ENCODE measurements at regions not wholly inside any gene's neighbourhood (a gene's known extent, or its start where the extent isn't known, plus 50 kb on each side); places are given as distances from the start of the nearest gene placed in this dataset.
"Not testable (repeated sequence)": the region's sequence is repeated elsewhere in the genome, so short reads cannot be mapped to it uniquely, and the experiment has no call there.

GRCh38 chrX:74009041-74009440 is 156.5 kb upstream of the XIST start:
- no peaks in the 10 kb centered on the region for H3K4me1 ChIP-seq (ENCODE audit: control insufficient read depth, insufficient read depth, low read length)
- 82% methylated on average over 2 of the region's 2 CpGs for WGBS
- intact Hi-C loops (cut with DNase I): no loop called here
- H3K27ac ChIP-seq (ENCODE audit: low read length): no peak overlapping the region
- DNase-seq (no peak), ATAC-seq (no peak)
- no peak overlapping the region for H3K4me3 ChIP-seq (ENCODE audit: low read length)
- no peaks in the 10 kb centered on the region for H3K9me3 ChIP-seq (ENCODE audit: control insufficient read depth, low read length)
- H3K27me3 ChIP-seq (ENCODE audit: control insufficient read depth, insufficient read depth): no peaks in the 10 kb centered on the region

GRCh38 chrX:73992019-73992418 is 139.5 kb upstream of the XIST start:
- H3K4me1 ChIP-seq (ENCODE audit: control insufficient read depth, insufficient read depth, low read length): no peaks in the 10 kb centered on the region
- H3K27me3 ChIP-seq (ENCODE audit: control insufficient read depth, insufficient read depth): no peaks in the 10 kb centered on the region
- no peak overlapping the region for H3K27ac ChIP-seq (ENCODE audit: low read length)
- intact Hi-C loops (cut with DNase I): no loop called here
- H3K9me3 ChIP-seq (ENCODE audit: control insufficient read depth, low read length): no peaks in the 10 kb centered on the region
- DNase-seq: no peak
- no peak overlapping the region for H3K4me3 ChIP-seq (ENCODE audit: low read length)
- WGBS: 97% methylated on average over 6 of the region's 6 CpGs
- no peak for ATAC-seq

GRCh38 chrX:73987166-73987565 is 134.7 kb upstream of the XIST start:
- no peaks in the 10 kb centered on the region for H3K4me1 ChIP-seq (ENCODE audit: control insufficient read depth, insufficient read depth, low read length)
- intact Hi-C loops (cut with DNase I): no loop called here
- H3K27ac ChIP-seq (ENCODE audit: low read length): no peak overlapping the region
- no peak for ATAC-seq
- H3K27me3 ChIP-seq (ENCODE audit: control insufficient read depth, insufficient read depth): no peaks in the 10 kb centered on the region
- H3K9me3 ChIP-seq (ENCODE audit: control insufficient read depth, low read length): no peaks in the 10 kb centered on the region
- DNase-seq: no peak
- no peak overlapping the region for H3K4me3 ChIP-seq (ENCODE audit: low read length)

GRCh38 chrX:73979551-73980131 is 127.1 kb upstream of the XIST start:
- H3K9me3 ChIP-seq (ENCODE audit: control insufficient read depth, low read length): no peaks in the 10 kb centered on the region
- WGBS: 55% methylated on average over 5 of the region's 5 CpGs

GRCh38 chrX:73977542-73978169 is 125.1 kb upstream of the XIST start:
- Histone ChIP-seq H3K4me1 (ENCODE audit: control insufficient read depth, insufficient read depth, low read length) (no peaks in the 10 kb centered on the region), H3K27ac (ENCODE audit: low read length) (no peak overlapping the region), H3K9me3 (ENCODE audit: control insufficient read depth, low read length) (no peaks in the 10 kb centered on the region), H3K4me3 (ENCODE audit: low read length) (no peak overlapping the region), H3K27me3 (ENCODE audit: control insufficient read depth, insufficient read depth) (no peaks in the 10 kb centered on the region)
- ATAC-seq: no peak
- intact Hi-C loops (cut with DNase I): no loop called here
- WGBS: 91% methylated on average over 8 of the region's 8 CpGs
- no peak for DNase-seq

More at GRCh38 chrX:73979551-73980131, 127.1 kb upstream of the XIST start:
- Histone ChIP-seq H3K4me3 (ENCODE audit: low read length) (no peak overlapping the region), H3K4me1 (ENCODE audit: control insufficient read depth, insufficient read depth, low read length) (no peaks in the 10 kb centered on the region), H3K27ac (ENCODE audit: low read length) (no peak overlapping the region), H3K27me3 (ENCODE audit: control insufficient read depth, insufficient read depth) (no peaks in the 10 kb centered on the region)
- intact Hi-C loops (cut with DNase I): no loop called here
- ATAC-seq: no peak
- DNase-seq: no peak

GRCh38 chrX:73967461-73967860 is 114.9 kb upstream of the XIST start:
- intact Hi-C loops (cut with DNase I); ATAC-seq; H3K27me3 ChIP-seq (ENCODE audit: control insufficient read depth, insufficient read depth); H3K9me3 ChIP-seq (ENCODE audit: control insufficient read depth, low read length); H3K4me3 ChIP-seq (ENCODE audit: low read length); DNase-seq; H3K4me1 ChIP-seq (ENCODE audit: control insufficient read depth, insufficient read depth, low read length); H3K27ac ChIP-seq (ENCODE audit: low read length): not testable (repeated sequence)
- WGBS: 96% methylated on average over 22 of the region's 22 CpGs

- 50% methylated on average over 2 of the region's 2 CpGs for WGBS
- Histone ChIP-seq H3K4me3 (ENCODE audit: low read length) (no peak overlapping the region), H3K27me3 (ENCODE audit: control insufficient read depth, insufficient read depth) (no peaks in the 10 kb centered on the region), H3K9me3 (ENCODE audit: control insufficient read depth, low read length) (no peaks in the 10 kb centered on the region), H3K27ac (ENCODE audit: low read length) (no peak overlapping the region), H3K4me1 (ENCODE audit: control insufficient read depth, insufficient read depth, low read length) (peaks cover 3% of the 10 kb centered on the region)
- no peak for ATAC-seq
- DNase-seq: no peak
- intact Hi-C loops (cut with DNase I): no loop called here
These were observed 113.3 kb upstream of the XIST start for GRCh38 chrX:73965833-73966232.

GRCh38 chrX:73964579-73964978 is 112.1 kb upstream of the XIST start:
- no peak for ATAC-seq
- no peaks in the 10 kb centered on the region for H3K9me3 ChIP-seq (ENCODE audit: control insufficient read depth, low read length)
- peaks cover 3% of the 10 kb centered on the region for H3K4me1 ChIP-seq (ENCODE audit: control insufficient read depth, insufficient read depth, low read length)
- 98% methylated on average over 1 of the region's 1 CpG for WGBS
- intact Hi-C loops (cut with DNase I): no loop called here
- no peak overlapping the region for H3K4me3 ChIP-seq (ENCODE audit: low read length)
- no peaks in the 10 kb centered on the region for H3K27me3 ChIP-seq (ENCODE audit: control insufficient read depth, insufficient read depth)
- no peak for DNase-seq
- no peak overlapping the region for H3K27ac ChIP-seq (ENCODE audit: low read length)

GRCh38 chrX:73963682-73964081 is 111.2 kb upstream of the XIST start:
- H3K27ac ChIP-seq (ENCODE audit: low read length): no peak overlapping the region
- H3K4me1 ChIP-seq (ENCODE audit: control insufficient read depth, insufficient read depth, low read length): peaks cover 3% of the 10 kb centered on the region
- intact Hi-C loops (cut with DNase I): no loop called here
- DNase-seq (peak; percentile 57 to 71 (median 70)), ATAC-seq (peak; percentile 80 to 84)
- no peaks in the 10 kb centered on the region for H3K27me3 ChIP-seq (ENCODE audit: control insufficient read depth, insufficient read depth)
- H3K4me3 ChIP-seq (ENCODE audit: low read length): no peak overlapping the region
- H3K9me3 ChIP-seq (ENCODE audit: control insufficient read depth, low read length): no peaks in the 10 kb centered on the region
- WGBS: 43% methylated on average over 9 of the region's 9 CpGs

- H3K4me1 ChIP-seq (ENCODE audit: control insufficient read depth, insufficient read depth, low read length): peaks cover 3% of the 10 kb centered on the region
- no peak overlapping the region for H3K27ac ChIP-seq (ENCODE audit: low read length)
- DNase-seq (no peak), ATAC-seq (no peak)
- 93% methylated on average over 8 of the region's 8 CpGs for WGBS
- no peak overlapping the region for H3K4me3 ChIP-seq (ENCODE audit: low read length)
- no peaks in the 10 kb centered on the region for H3K9me3 ChIP-seq (ENCODE audit: control insufficient read depth, low read length)
- H3K27me3 ChIP-seq (ENCODE audit: control insufficient read depth, insufficient read depth): no peaks in the 10 kb centered on the region
- intact Hi-C loops (cut with DNase I): no loop called here
These were observed 110.4 kb upstream of the XIST start for GRCh38 chrX:73962948-73963347.

- 98% methylated on average over 6 of the region's 6 CpGs for WGBS
- intact Hi-C loops (cut with DNase I); H3K27ac ChIP-seq (ENCODE audit: low read length): not testable (repeated sequence)
These were observed 109.4 kb upstream of the XIST start for GRCh38 chrX:73961867-73962266.

GRCh38 chrX:73944563-73944908 is 92.0 kb upstream of the XIST start:
- H3K4me3 ChIP-seq (ENCODE audit: low read length): peak overlapping the region; percentile 78
- no peaks in the 10 kb centered on the region for H3K27me3 ChIP-seq (ENCODE audit: control insufficient read depth, insufficient read depth)
- peak overlapping the region; percentile 70 for H3K27ac ChIP-seq (ENCODE audit: low read length)
- under 1% methylated on average over 8 of the region's 8 CpGs for WGBS
- DNase-seq: no peak
- intact Hi-C loops (cut with DNase I): no loop called here
- H3K9me3 ChIP-seq (ENCODE audit: control insufficient read depth, low read length): no peaks in the 10 kb centered on the region
- ATAC-seq: peak in 1 of 2 donors; percentile 25
- H3K4me1 ChIP-seq (ENCODE audit: control insufficient read depth, insufficient read depth, low read length): no peaks in the 10 kb centered on the region

More at GRCh38 chrX:73961867-73962266, 109.4 kb upstream of the XIST start:
- not testable (repeated sequence) for H3K27me3 ChIP-seq (ENCODE audit: control insufficient read depth, insufficient read depth); H3K4me1 ChIP-seq (ENCODE audit: control insufficient read depth, insufficient read depth, low read length); H3K9me3 ChIP-seq (ENCODE audit: control insufficient read depth, low read length); DNase-seq; ATAC-seq; H3K4me3 ChIP-seq (ENCODE audit: low read length)

Data from right cardiac atrium (tissue), 5 donors.